B cell (primary cell): ENCODE measurements at regions not wholly inside any gene's neighbourhood (a gene's known extent, or its start where the extent isn't known, plus 50 kb on each side); places are given as distances from the start of the nearest gene placed in this dataset.

Source experiments
- ATAC-seq: fragments of 200-7000 bp; cut with Tn5 transposase; one replicate; pipeline ENCODE4 v1.10.0; 2021; ENCODE audit warnings: low read depth, mild to moderate bottlenecking, moderate number of reproducible peaks, moderate library complexity
- CTCF ChIA-PET: fragments of 350-600 bp; sonication (Branson Sonifier 250); formaldehyde crosslinking; loops from one replicate; lab custom pipeline; 2021; ENCODE audit warnings: antibody characterized with exemption, inconsistent platforms; lab: Charles Lee
- POLR2A ChIA-PET: fragments of 350-600 bp; sonication (Branson Sonifier 250); formaldehyde crosslinking; loops from one replicate; lab custom pipeline; 2021; ENCODE audit warnings: antibody characterized with exemption; lab: Charles Lee
- DNase-seq: peaks from one replicate; pipeline ENCODE4 v3.0.0; 2013
- H2AFZ ChIP-seq: 2 replicates; pipeline ENCODE4 v1.6.1; 2012; ENCODE audit warnings: mild to moderate bottlenecking, low read depth, low read length; ENCODE audit not compliant: insufficient read depth, poor library complexity, severe bottlenecking
- H3K27ac ChIP-seq, 2 donors: 1 replicate in 1 of 2; 2 replicates in 1 of 2; pipeline ENCODE4 v1.5.1; 2012 to 2013; ENCODE audit warnings: low read length in 2 of 2, mild to moderate bottlenecking in 2 of 2, moderate library complexity in 1 of 2
- H3K27me3 ChIP-seq, 4 experiments: fragments of 200-600 bp in 1 of 4; sonication (generic) in 1 of 4; replicated peaks in 1 of 4; 1 replicate in 2 of 4; 2 replicates in 2 of 4; pipeline versions ENCODE4 v1.6.1 to v1.7.0; 2013 to 2016; ENCODE audit warnings: low read length in 3 of 4, mild to moderate bottlenecking in 2 of 4, mixed read lengths in 1 of 4, moderate library complexity in 1 of 4; ENCODE audit not compliant: insufficient read depth in 4 of 4, control insufficient read depth in 3 of 4; ENCODE audit errors: control extremely low read depth in 1 of 4
- H3K36me3 ChIP-seq, 2 experiments: replicated peaks in 1 of 2; 1 replicate in 1 of 2; 2 replicates in 1 of 2; pipeline versions ENCODE4 v1.6.1 to v1.7.1; 2013; ENCODE audit warnings: low read length in 1 of 2; ENCODE audit not compliant: insufficient read depth in 2 of 2, control insufficient read depth in 1 of 2; ENCODE audit errors: control extremely low read depth in 1 of 2, extremely low read depth in 1 of 2
- H3K4me1 ChIP-seq, 2 donors: fragments of 200-600 bp in 1 of 2; sonication (generic) in 1 of 2; 1 replicate in 1 of 2; 2 replicates in 1 of 2; pipeline versions ENCODE4 v1.5.1 to v1.6.1; 2013 to 2017; ENCODE audit warnings: low read length in 2 of 2; ENCODE audit not compliant: control insufficient read depth in 2 of 2, insufficient read depth in 2 of 2
- H3K4me2 ChIP-seq: replicated peaks from 2 replicates; pipeline ENCODE3; 2012; ENCODE audit warnings: mild to moderate bottlenecking, low read depth, low read length; ENCODE audit not compliant: poor library complexity, severe bottlenecking
- H3K4me3 ChIP-seq, 5 experiments: fragments of 200-600 bp in 1 of 5; sonication (generic) in 1 of 5; 1 replicate in 3 of 5; 2 replicates in 2 of 5; pipeline versions ENCODE4 v1.5.1 to v1.7.0; 2011 to 2016; ENCODE audit warnings: low read length in 4 of 5, mild to moderate bottlenecking in 4 of 5, low read depth in 2 of 5, control low read depth in 1 of 5, moderate library complexity in 1 of 5; ENCODE audit not compliant: insufficient read depth in 1 of 5; ENCODE audit errors: control extremely low read depth in 1 of 5, extremely low read depth in 1 of 5
- H3K79me2 ChIP-seq: fragments of 200-600 bp; sonication (generic); one replicate; pipeline ENCODE4 v1.6.0; 2016; ENCODE audit warnings: low read length; ENCODE audit not compliant: control insufficient read depth, insufficient read depth
- H3K9ac ChIP-seq: fragments of 200-600 bp; sonication (generic); 2 replicates; pipeline ENCODE4 v1.6.1; 2017; ENCODE audit warnings: mild to moderate bottlenecking, low read length, moderate library complexity
- H3K9me3 ChIP-seq, 3 donors: one replicate each; pipeline versions ENCODE4 v1.6.1 to v1.7.1; 2013; ENCODE audit warnings: low read length in 2 of 3; ENCODE audit not compliant: control insufficient read depth in 2 of 3, insufficient read depth in 1 of 3; ENCODE audit errors: control extremely low read depth in 1 of 3
- H4K20me1 ChIP-seq: 2 replicates; pipeline ENCODE4 v1.6.0; 2012; ENCODE audit warnings: mild to moderate bottlenecking, low read length; ENCODE audit not compliant: insufficient read depth, control insufficient read depth, poor library complexity, severe bottlenecking
- H3K27ac Mint-ChIP-seq: one replicate; pipeline ENCODE4 v1.8.0; 2021; ENCODE audit warnings: mixed read lengths
- H3K27me3 Mint-ChIP-seq: one replicate; pipeline ENCODE4 v1.8.0; 2021; ENCODE audit warnings: mixed read lengths
- H3K4me1 Mint-ChIP-seq: one replicate; pipeline ENCODE4 v1.8.0; 2021; ENCODE audit warnings: mixed read lengths
- H3K4me3 Mint-ChIP-seq: one replicate; pipeline ENCODE4 v1.8.0; 2021; ENCODE audit warnings: mixed read lengths
- H3K9me3 Mint-ChIP-seq: one replicate; pipeline ENCODE4 v1.8.0; 2022; ENCODE audit warnings: mixed read lengths; ENCODE audit not compliant: insufficient read depth
- EZH2 ChIP-seq: IDR thresholded peaks from 2 replicates; pipeline ENCODE4 v1.6.1; 2012; ENCODE audit warnings: borderline replicate concordance, low read depth, mild to moderate bottlenecking, moderate library complexity, low read length; ENCODE audit not compliant: insufficient read depth, poor library complexity, severe bottlenecking
- WGBS: methylation state at CpG from one replicate; pipeline ENCODE4 v1.1.5; 2013; ENCODE audit warnings: missing lambda C conversion rate; ENCODE audit not compliant: insufficient coverage; 5-methylcytosine and 5-hydroxymethylcytosine counted together
- intact Hi-C: fragments of 100-400 bp; cut with micrococcal nuclease; formaldehyde crosslinking; loops from one replicate; pipeline ENCODE4 v1.10.0; 2022
- TF ChIP-seq, protein P1 (sequence below): fragments of 200-600 bp; IDR thresholded peaks from one replicate; pipeline ENCODE4 v1.8.0; 2022; ENCODE audit warnings: antibody characterized with exemption, mild to moderate bottlenecking

DNA sequence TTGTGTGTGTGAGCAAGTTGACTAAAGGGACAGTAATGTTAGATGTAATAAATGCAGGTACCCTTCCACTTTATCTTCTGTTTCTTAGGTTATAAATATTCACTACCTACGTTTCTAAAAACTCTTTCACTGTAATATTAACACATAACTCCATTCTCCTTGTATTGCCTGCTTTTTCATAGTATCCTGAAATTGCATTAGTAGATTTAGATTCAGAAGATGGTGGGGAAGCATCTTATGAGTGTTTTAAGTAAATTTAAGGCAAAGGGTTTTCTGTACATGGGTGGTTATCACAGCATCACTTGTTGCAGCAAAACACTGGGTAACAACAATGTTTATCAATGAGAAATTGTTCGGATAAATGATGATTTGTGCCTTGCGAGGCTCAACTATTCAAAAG is 115.2 kb upstream of the VPREB1 start:
- DNase-seq, result no peak
- no CpG with 5 or more reads among the region's 3 CpGs for WGBS

DNA sequence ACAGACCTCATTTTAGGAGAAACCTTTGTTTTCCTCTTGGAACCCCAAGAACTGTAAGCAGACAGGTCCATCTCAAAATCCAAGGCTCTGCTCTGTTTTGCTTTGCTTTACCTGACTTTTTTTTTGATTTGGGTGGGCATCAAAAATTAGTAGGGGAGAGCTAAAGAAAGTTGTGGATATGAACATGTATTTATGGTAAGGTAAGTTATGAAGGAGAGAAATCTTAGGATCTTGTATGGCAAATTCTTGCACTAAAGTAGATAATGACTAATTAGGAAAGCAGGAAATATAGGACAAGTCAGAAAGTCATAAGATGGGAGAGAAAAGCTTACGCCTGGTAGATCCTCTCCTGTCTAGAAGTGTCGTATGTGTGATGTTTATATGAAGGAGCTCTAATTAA is 116.1 kb upstream of the VPREB1 start:
- Mint-ChIP-seq H3K9me3 (no peaks in the 10 kb centered on the region), H3K27ac (no peak overlapping the region), H3K4me3 (no peak overlapping the region), H3K4me1 (peaks cover 8% of the 10 kb centered on the region), H3K27me3 (no peaks in the 10 kb centered on the region)
- ChIA-PET CTCF (interaction anchor here (1.2 kb wide), 1 partner anchor 29 kb away, joined by 4 read pairs; no protein-coding TSS in a partner anchor), POLR2A (no interaction called here)
- H3K4me3 ChIP-seq, result no peak overlapping the region
- ATAC-seq, result no peak
- no peaks in the 10 kb centered on the region for H3K4me1 ChIP-seq
- no peak overlapping the region for H3K4me2 ChIP-seq
- no peaks in the 10 kb centered on the region for H3K36me3 ChIP-seq
- H3K9ac ChIP-seq, result no peak overlapping the region
- no peak overlapping the region for H3K27ac ChIP-seq
- DNase-seq, result no peak
- no peak for TF ChIP-seq EZH2
- TF ChIP-seq, protein P1, sequence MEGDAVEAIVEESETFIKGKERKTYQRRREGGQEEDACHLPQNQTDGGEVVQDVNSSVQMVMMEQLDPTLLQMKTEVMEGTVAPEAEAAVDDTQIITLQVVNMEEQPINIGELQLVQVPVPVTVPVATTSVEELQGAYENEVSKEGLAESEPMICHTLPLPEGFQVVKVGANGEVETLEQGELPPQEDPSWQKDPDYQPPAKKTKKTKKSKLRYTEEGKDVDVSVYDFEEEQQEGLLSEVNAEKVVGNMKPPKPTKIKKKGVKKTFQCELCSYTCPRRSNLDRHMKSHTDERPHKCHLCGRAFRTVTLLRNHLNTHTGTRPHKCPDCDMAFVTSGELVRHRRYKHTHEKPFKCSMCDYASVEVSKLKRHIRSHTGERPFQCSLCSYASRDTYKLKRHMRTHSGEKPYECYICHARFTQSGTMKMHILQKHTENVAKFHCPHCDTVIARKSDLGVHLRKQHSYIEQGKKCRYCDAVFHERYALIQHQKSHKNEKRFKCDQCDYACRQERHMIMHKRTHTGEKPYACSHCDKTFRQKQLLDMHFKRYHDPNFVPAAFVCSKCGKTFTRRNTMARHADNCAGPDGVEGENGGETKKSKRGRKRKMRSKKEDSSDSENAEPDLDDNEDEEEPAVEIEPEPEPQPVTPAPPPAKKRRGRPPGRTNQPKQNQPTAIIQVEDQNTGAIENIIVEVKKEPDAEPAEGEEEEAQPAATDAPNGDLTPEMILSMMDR, result no peak
- H3K79me2 ChIP-seq, result peaks cover 5% of the 10 kb centered on the region
- peaks cover 0 to 8% (median 0%) of the 10 kb centered on the region in 3 donors for H3K9me3 ChIP-seq
- intact Hi-C loops, result no loop called here
- WGBS, result 94% methylated on average over 2 of the region's 2 CpGs
- H2AFZ ChIP-seq, result no peak overlapping the region
- H4K20me1 ChIP-seq, result no peaks in the 10 kb centered on the region
- no peaks in the 10 kb centered on the region for H3K27me3 ChIP-seq

More for the DNA sequence above, 115.2 kb upstream of the VPREB1 start:
- TF ChIP-seq EZH2, result no peak
- TF ChIP-seq, protein P1, result no peak
- Histone ChIP-seq H3K27me3 (no peaks in the 10 kb centered on the region), H3K9me3 (peaks cover 0 to 4% (median 1%) of the 10 kb centered on the region in 3 donors), H3K27ac (no peak overlapping the region), H3K4me1 (no peaks in the 10 kb centered on the region), H3K36me3 (no peaks in the 10 kb centered on the region), H3K79me2 (no peaks in the 10 kb centered on the region), H4K20me1 (no peaks in the 10 kb centered on the region), H3K4me2 (no peak overlapping the region), H3K9ac (no peak overlapping the region), H3K4me3 (no peak overlapping the region), H2AFZ (no peak overlapping the region)
- Mint-ChIP-seq H3K4me3 (no peak overlapping the region), H3K27me3 (no peaks in the 10 kb centered on the region), H3K27ac (no peak overlapping the region), H3K9me3 (no peaks in the 10 kb centered on the region), H3K4me1 (peaks cover 8% of the 10 kb centered on the region)
- no peak for ATAC-seq
- ChIA-PET POLR2A (no interaction called here), CTCF (no interaction called here)
- intact Hi-C loops, result no loop called here
